ENCODE measurements at regions not wholly inside any gene's neighbourhood (a gene's known extent, or its start where the extent isn't known, plus 50 kb on each side); places are given as distances from the start of the nearest gene placed in this dataset.

GRCh38 chr11:32172041-32172847 lies 81.4 kb downstream of the RCN1 start:
- ChIA-PET CTCF (ENCODE audit: low intra/inter-chr PET ratio, low total read pairs) (interaction anchor here (0.9 to 5.8 kb wide), 3 partner anchors 119 to 165 kb away, joined by 3 to 102 read pairs (median 3); no protein-coding TSS in a partner anchor), POLR2A (no interaction called here)
- Histone ChIP-seq H3K9me3 (ENCODE audit: low read length) (no peaks in the 10 kb centered on the region), H3K9ac (ENCODE audit: insufficient read depth, low read depth, low read length) (no peak overlapping the region), H3K27me3 (ENCODE audit: control insufficient read depth in 1 of 2, insufficient read depth in 2 of 2, low read length in 2 of 2) (peaks cover 0 to 26% of the 10 kb centered on the region in 2 experiments; a peak in 3 of 5 replicates), H3K27ac (ENCODE audit: extremely low read length, insufficient read depth, low read length) (no peak overlapping the region), H2AFZ (ENCODE audit: low read length) (no peak overlapping the region), H4K20me1 (ENCODE audit: insufficient read depth, low read length) (no peaks in the 10 kb centered on the region), H3K4me1 (ENCODE audit: insufficient read depth, low read length) (no peaks in the 10 kb centered on the region), H3K4me3 (replicated peaks in 1 of 3; ENCODE audit: insufficient read depth in 1 of 3, low read depth in 2 of 3, low read length in 3 of 3) (no peak overlapping the region), H3K79me2 (ENCODE audit: insufficient read depth, low read length) (no peaks in the 10 kb centered on the region), H3K36me3 (replicated peaks in 1 of 2; ENCODE audit: control insufficient read depth in 1 of 2, insufficient read depth in 2 of 2, low read length in 2 of 2) (no peaks in the 10 kb centered on the region), H3K4me2 (ENCODE audit: low read depth, low read length) (no peak overlapping the region)
- intact Hi-C loops (cut with micrococcal nuclease; ENCODE audit: unreplicated experiment) (loop anchor here (5.0 kb wide), 1 partner anchor 775 kb away; no protein-coding TSS in a partner anchor), in situ Hi-C loops (cut with HindIII; ENCODE audit: extremely low pct_ligation_motif_present, low pct_unique_long_range_greater_than_20kb) (loop anchor here (5.0 to 25.0 kb wide), 3 partner anchors 120 to 935 kb away; no protein-coding TSS in a partner anchor)
- no peak for FAIRE-seq
- TF ChIP-seq ZNF891 (CRISPR knock-in tag; IDR thresholded peaks at IDR 0.05) = no peak
- TF ChIP-seq ZNF512 (CRISPR knock-in tag; IDR thresholded peaks at IDR 0.05) = no peak
- TF ChIP-seq ZNF616 (CRISPR knock-in tag; IDR thresholded peaks at IDR 0.05; ENCODE audit: low read depth) = no peak
- no peak for TF ChIP-seq TP53 (CRISPR knock-in tag; conservative IDR thresholded peaks at IDR 0.05)
- no peak for TF ChIP-seq ZNF7 (CRISPR knock-in tag; IDR thresholded peaks at IDR 0.05)
- TF ChIP-seq JARID2 (CRISPR knock-in tag; IDR thresholded peaks at IDR 0.05; ENCODE audit: insufficient replicate concordance) = no peak
- no peak for TF ChIP-seq ZNF326 (CRISPR knock-in tag; IDR thresholded peaks at IDR 0.05; ENCODE audit: borderline replicate concordance)
- TF ChIP-seq NAIF1 (CRISPR knock-in tag; IDR thresholded peaks at IDR 0.05; ENCODE audit: borderline replicate concordance) = no peak
- ATAC-seq = no peak
- 25% methylated on average over 9 of the region's 9 CpGs for WGBS (ENCODE audit: low lambda C conversion rate)
- no peak for DNase-seq (ENCODE audit: low spot score)
- no TSS peak for BruUV-seq (replicated peaks)
